PFSK-1 (cell line): ENCODE measurements at regions not wholly inside any gene's neighbourhood (a gene's known extent, or its start where the extent isn't known, plus 50 kb on each side); places are given as distances from the start of the nearest gene placed in this dataset.

ENCODE experiments used
- FOXP2 ChIP-seq: optimal IDR thresholded peaks from 2 replicates; pipeline ENCODE3; 2011; ENCODE audit warnings: borderline replicate concordance, control low read depth, inconsistent platforms; ENCODE audit not compliant: insufficient read depth; ENCODE audit errors: extremely low read length, extremely low read depth
- POLR2AphosphoS5 ChIP-seq: IDR thresholded peaks from 2 replicates; pipeline ENCODE4 v1.6.1; 2012; ENCODE audit warnings: low read depth, mild to moderate bottlenecking, control low read depth, low read length, moderate library complexity
- REST ChIP-seq, 2 experiments: IDR thresholded peaks; 2 replicates each; pipeline versions ENCODE4 v1.6.1 to v1.8.0; 2011 to 2012; ENCODE audit warnings: low read depth in 2 of 2, low read length in 2 of 2, control low read depth in 1 of 2, inconsistent platforms in 1 of 2, mild to moderate bottlenecking in 1 of 2, moderate library complexity in 1 of 2; ENCODE audit not compliant: insufficient read depth in 1 of 2
- SIN3A ChIP-seq: IDR thresholded peaks from 2 replicates; pipeline ENCODE4 v1.6.1; 2012; ENCODE audit warnings: mild to moderate bottlenecking, low read length, moderate library complexity, borderline replicate concordance; ENCODE audit not compliant: insufficient read depth
- TAF1 ChIP-seq: IDR thresholded peaks from 2 replicates; pipeline ENCODE4 v1.6.1; 2012; ENCODE audit warnings: low read length, control low read depth, borderline replicate concordance; ENCODE audit not compliant: insufficient read depth

GRCh38 chr16:73185737-73186136 is 137.8 kb upstream of the ZFHX3 start:
- no peak for TF ChIP-seq REST (IDR thresholded peaks at IDR 0.05; ENCODE audit: insufficient read depth in 1 of 2, low read depth in 2 of 2, low read length in 2 of 2)
- TF ChIP-seq POLR2AphosphoS5 = no peak
- no peak for TF ChIP-seq SIN3A

DNA sequence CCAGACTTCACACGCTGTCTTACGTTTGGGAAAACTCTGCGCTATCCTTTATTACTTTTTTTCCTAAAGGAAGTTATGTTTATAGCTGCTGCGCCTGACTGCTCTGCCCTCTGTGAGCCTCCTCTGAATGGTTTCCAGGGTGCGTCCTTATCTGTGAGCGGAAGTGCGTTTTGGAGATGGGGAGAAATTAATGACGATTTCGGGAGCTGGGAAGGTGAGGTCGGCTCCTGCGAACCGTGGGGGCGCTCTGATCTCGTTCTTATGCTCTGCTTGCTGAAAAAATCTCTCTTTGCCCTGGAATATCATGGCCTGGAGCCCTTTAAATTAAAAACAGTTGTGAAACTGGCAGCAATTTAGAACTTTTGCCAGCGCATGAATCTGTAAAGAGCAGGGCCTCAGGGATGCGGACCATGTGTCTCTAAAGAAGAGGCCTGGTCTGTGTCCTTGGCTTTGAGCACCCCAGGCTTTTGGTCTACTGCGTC is 135.7 kb upstream of the ZFHX3 start:
- no peak for TF ChIP-seq POLR2AphosphoS5
- TF ChIP-seq SIN3A = no peak
- TF ChIP-seq REST (IDR thresholded peaks at IDR 0.05; ENCODE audit: insufficient read depth in 1 of 2, low read depth in 2 of 2, low read length in 2 of 2) = no peak
- TF ChIP-seq TAF1 = no peak
- no peak for TF ChIP-seq FOXP2

- TF ChIP-seq TAF1 = no peak
- no peak for TF ChIP-seq POLR2AphosphoS5
- TF ChIP-seq FOXP2 = no peak
- TF ChIP-seq REST (IDR thresholded peaks at IDR 0.05; ENCODE audit: insufficient read depth in 1 of 2, low read depth in 2 of 2, low read length in 2 of 2) = no peak
- no peak for TF ChIP-seq SIN3A
Measured at GRCh38 chr16:73179705-73180331, 131.9 kb upstream of the ZFHX3 start.

- TF ChIP-seq TAF1 (no peak), FOXP2 (no peak), POLR2AphosphoS5 (no peak), SIN3A (no peak), REST (IDR thresholded peaks at IDR 0.05; ENCODE audit: insufficient read depth in 1 of 2, low read depth in 2 of 2, low read length in 2 of 2) (no peak)
Measured at GRCh38 chr16:73177729-73178295, 129.9 kb upstream of the ZFHX3 start.

DNA sequence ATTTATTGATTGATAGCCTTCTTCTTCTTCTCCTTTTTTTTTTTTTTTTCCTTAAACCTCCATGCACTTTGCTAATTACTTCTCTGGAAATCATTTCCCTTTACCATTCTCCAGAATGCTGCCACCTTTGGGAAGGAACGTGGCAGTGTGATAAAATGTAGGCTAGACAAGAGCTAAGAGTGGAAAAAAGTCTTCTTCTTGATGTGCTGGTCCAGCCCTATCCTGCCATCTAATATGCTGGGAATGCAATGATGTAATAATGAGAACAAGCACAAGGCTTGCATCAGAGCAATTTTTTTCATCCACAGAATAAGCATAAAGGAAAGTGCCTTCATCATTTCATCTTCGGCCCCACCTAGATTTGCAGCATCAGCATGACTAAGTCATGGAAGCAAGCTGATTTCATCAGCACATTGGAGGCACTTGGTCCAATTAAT is 128.7 kb upstream of the ZFHX3 start:
- TF ChIP-seq SIN3A = no peak
- no peak for TF ChIP-seq REST (IDR thresholded peaks at IDR 0.05; ENCODE audit: insufficient read depth in 1 of 2, low read depth in 2 of 2, low read length in 2 of 2)
- no peak for TF ChIP-seq TAF1
- TF ChIP-seq POLR2AphosphoS5 = no peak
- no peak for TF ChIP-seq FOXP2
